HEK293 (cell line): ENCODE measurements at regions not wholly inside any gene's neighbourhood (a gene's known extent, or its start where the extent isn't known, plus 50 kb on each side); places are given as distances from the start of the nearest gene placed in this dataset.

Experiments used
- CTCF ChIA-PET: fragments of 350-600 bp; formaldehyde crosslinking; extraction: SDS; loops from one replicate; lab custom pipeline; 2021; ENCODE audit warnings: antibody characterized with exemption; lab: Yijun Ruan, JAX
- POLR2A ChIA-PET: fragments of 300-600 bp; formaldehyde crosslinking; extraction: SDS; loops from one replicate; lab custom pipeline; 2020; ENCODE audit warnings: antibody characterized with exemption, inconsistent platforms; lab: Yijun Ruan, JAX
- H3K27ac ChIP-seq: fragments of 200-500 bp; sonication (Bioruptor generic); 2 replicates; pipeline ENCODE4 v1.5.1; 2014; ENCODE audit warnings: low read depth, low read length, control low read depth, inconsistent platforms; ENCODE audit errors: extremely low read depth
- H3K36me3 ChIP-seq, 2 experiments: fragments of 200-500 bp in 1 of 2; sonication (Bioruptor generic) in 1 of 2; 1 replicate in 1 of 2; 2 replicates in 1 of 2; pipeline ENCODE4 v1.5.1; 2014 to 2017; ENCODE audit warnings: inconsistent platforms in 2 of 2, low read length in 2 of 2; ENCODE audit not compliant: control insufficient read depth in 2 of 2, insufficient read depth in 1 of 2
- H3K4me1 ChIP-seq: fragments of 200-500 bp; sonication (Bioruptor generic); 2 replicates; pipeline ENCODE4 v1.5.1; 2014; ENCODE audit warnings: mild to moderate bottlenecking, low read length, inconsistent platforms; ENCODE audit not compliant: control insufficient read depth, insufficient read depth
- H3K4me3 ChIP-seq: 2 replicates; pipeline ENCODE4 v1.5.1; 2011; ENCODE audit warnings: low read depth, mild to moderate bottlenecking, control low read depth, low read length, moderate library complexity
- H3K9me3 ChIP-seq: fragments of 200-500 bp; sonication (Bioruptor generic); 2 replicates; pipeline ENCODE4 v1.5.1; 2014; ENCODE audit warnings: low read depth, low read length, inconsistent platforms; ENCODE audit not compliant: control insufficient read depth, insufficient read depth
- ATF2 ChIP-seq: fragments of 450-650 bp; formaldehyde crosslinking; IDR thresholded peaks from 2 replicates; pipeline ENCODE4 v1.5.1; 2016; ENCODE audit warnings: missing biosample characterization, missing genetic modification characterization, low read depth
- GLIS2 ChIP-seq: fragments of 450-650 bp; formaldehyde crosslinking; IDR thresholded peaks from 2 replicates; pipeline ENCODE4 v1.5.1; 2016; ENCODE audit warnings: missing biosample characterization, missing genetic modification characterization
- HOXC10 ChIP-seq: sonication (generic); formaldehyde crosslinking; IDR thresholded peaks from 2 replicates; pipeline ENCODE4 v1.8.1; 2023; ENCODE audit warnings: mild to moderate bottlenecking, missing genetic modification reagents
- MZF1 ChIP-seq: fragments of 450-650 bp; formaldehyde crosslinking; IDR thresholded peaks from 2 replicates; pipeline ENCODE4 v1.5.1; 2017; ENCODE audit warnings: missing biosample characterization, missing genetic modification characterization, borderline replicate concordance
- OVOL3 ChIP-seq: fragments of 450-650 bp; formaldehyde crosslinking; IDR thresholded peaks from 2 replicates; pipeline ENCODE4 v1.5.1; 2016; ENCODE audit warnings: missing biosample characterization, missing genetic modification characterization
- REPIN1 ChIP-seq: fragments of 450-650 bp; formaldehyde crosslinking; IDR thresholded peaks from 2 replicates; pipeline ENCODE4 v1.5.1; 2017; ENCODE audit warnings: missing biosample characterization, missing genetic modification characterization, low read depth
- ZBTB8A ChIP-seq: fragments of 450-650 bp; formaldehyde crosslinking; IDR thresholded peaks from 2 replicates; pipeline ENCODE4 v1.5.1; 2016; ENCODE audit warnings: missing biosample characterization, missing genetic modification characterization
- ZEB2 ChIP-seq: fragments of 450-650 bp; formaldehyde crosslinking; IDR thresholded peaks from 2 replicates; pipeline ENCODE4 v1.5.1; 2016; ENCODE audit warnings: missing biosample characterization, missing genetic modification characterization
- ZFP3 ChIP-seq: fragments of 450-650 bp; formaldehyde crosslinking; IDR thresholded peaks from 2 replicates; pipeline ENCODE4 v1.5.1; 2016; ENCODE audit warnings: low read depth, missing biosample characterization, missing genetic modification characterization
- ZNF155 ChIP-seq: fragments of 450-650 bp; formaldehyde crosslinking; IDR thresholded peaks from 2 replicates; pipeline ENCODE4 v1.5.1; 2016; ENCODE audit warnings: missing biosample characterization, missing genetic modification characterization
- ZNF157 ChIP-seq: fragments of 450-650 bp; formaldehyde crosslinking; IDR thresholded peaks from 2 replicates; pipeline ENCODE4 v1.5.1; 2016; ENCODE audit warnings: missing biosample characterization, missing genetic modification characterization
- ZNF214 ChIP-seq: fragments of 450-650 bp; formaldehyde crosslinking; IDR thresholded peaks from 2 replicates; pipeline ENCODE4 v1.5.1; 2017; ENCODE audit warnings: missing biosample characterization, mild to moderate bottlenecking, missing genetic modification characterization, borderline replicate concordance
- ZNF221 ChIP-seq: fragments of 450-650 bp; formaldehyde crosslinking; IDR thresholded peaks from 2 replicates; pipeline ENCODE4 v1.5.1; 2017; ENCODE audit warnings: missing biosample characterization, missing genetic modification characterization, borderline replicate concordance
- ZNF223 ChIP-seq: fragments of 450-650 bp; formaldehyde crosslinking; IDR thresholded peaks from 2 replicates; pipeline ENCODE4 v1.5.1; 2016; ENCODE audit warnings: missing biosample characterization, missing genetic modification characterization
- ZNF239 ChIP-seq: fragments of 450-650 bp; formaldehyde crosslinking; IDR thresholded peaks from 2 replicates; pipeline ENCODE4 v1.5.1; 2016; ENCODE audit warnings: missing biosample characterization, missing genetic modification characterization
- ZNF24 ChIP-seq: fragments of 450-650 bp; formaldehyde crosslinking; IDR thresholded peaks from 2 replicates; pipeline ENCODE4 v1.5.1; 2016; ENCODE audit warnings: missing biosample characterization, missing genetic modification characterization
- ZNF335 ChIP-seq: fragments of 450-650 bp; formaldehyde crosslinking; conservative IDR thresholded peaks from 2 replicates; pipeline ENCODE4 v1.5.1; 2016; ENCODE audit warnings: missing biosample characterization, missing genetic modification characterization
- ZNF354C ChIP-seq: fragments of 450-650 bp; formaldehyde crosslinking; IDR thresholded peaks from 2 replicates; pipeline ENCODE4 v1.5.1; 2016; ENCODE audit warnings: missing biosample characterization, missing genetic modification characterization, low read depth, borderline replicate concordance
- ZNF398 ChIP-seq: fragments of 450-650 bp; formaldehyde crosslinking; IDR thresholded peaks from 2 replicates; pipeline ENCODE4 v1.5.1; 2017; ENCODE audit warnings: missing biosample characterization, missing genetic modification characterization
- ZNF561 ChIP-seq: fragments of 450-650 bp; IDR thresholded peaks from 2 replicates; pipeline ENCODE4 v1.5.1; 2018; ENCODE audit warnings: missing biosample characterization, missing genetic modification characterization, borderline replicate concordance
- ZNF629 ChIP-seq: fragments of 450-650 bp; formaldehyde crosslinking; IDR thresholded peaks from 2 replicates; pipeline ENCODE4 v1.5.1; 2017; ENCODE audit warnings: missing biosample characterization, missing genetic modification characterization
- ZNF654 ChIP-seq: fragments of 450-650 bp; formaldehyde crosslinking; IDR thresholded peaks from 2 replicates; pipeline ENCODE4 v1.5.1; 2016; ENCODE audit warnings: low read depth, missing biosample characterization, missing genetic modification characterization
- ZNF660 ChIP-seq: fragments of 450-650 bp; IDR thresholded peaks from 2 replicates; pipeline ENCODE4 v1.5.1; 2018; ENCODE audit warnings: missing biosample characterization, mild to moderate bottlenecking, missing genetic modification characterization
- ZNF692 ChIP-seq: fragments of 450-650 bp; formaldehyde crosslinking; IDR thresholded peaks from 2 replicates; pipeline ENCODE4 v1.5.1; 2016; ENCODE audit warnings: missing biosample characterization, missing genetic modification characterization
- ZXDB ChIP-seq: fragments of 450-650 bp; formaldehyde crosslinking; IDR thresholded peaks from 2 replicates; pipeline ENCODE4 v1.5.1; 2016; ENCODE audit warnings: missing biosample characterization, missing genetic modification characterization
- TF ChIP-seq, protein P1 (sequence below): fragments of 450-650 bp; formaldehyde crosslinking; IDR thresholded peaks from 2 replicates; pipeline ENCODE4 v1.5.1; 2017; ENCODE audit warnings: missing biosample characterization, missing genetic modification characterization
- TF ChIP-seq, protein P2 (sequence below): fragments of 450-650 bp; formaldehyde crosslinking; IDR thresholded peaks from 2 replicates; pipeline ENCODE4 v1.5.1; 2016; ENCODE audit warnings: missing biosample characterization, missing genetic modification characterization

DNA sequence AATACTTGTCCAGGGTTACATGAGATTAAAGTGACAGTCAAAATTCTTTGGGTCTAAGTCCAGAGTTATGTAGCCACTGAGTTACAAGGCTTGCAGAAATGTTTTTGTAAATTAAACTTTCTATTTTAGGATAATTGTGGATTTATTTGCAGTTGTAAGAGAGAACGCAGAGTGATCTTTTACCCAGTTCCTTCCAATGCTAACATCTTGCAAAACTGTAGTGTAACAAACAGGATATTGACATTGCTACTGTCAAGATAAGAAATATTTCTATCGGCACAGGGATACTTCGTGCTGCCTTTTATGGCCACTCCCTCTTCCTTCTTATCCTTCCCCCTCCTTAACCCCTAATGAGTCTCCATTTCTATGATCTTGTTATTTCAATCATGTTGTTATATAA lies 1022.9 kb downstream of the MCTP2 start (continued):
- TF ChIP-seq, protein P1, sequence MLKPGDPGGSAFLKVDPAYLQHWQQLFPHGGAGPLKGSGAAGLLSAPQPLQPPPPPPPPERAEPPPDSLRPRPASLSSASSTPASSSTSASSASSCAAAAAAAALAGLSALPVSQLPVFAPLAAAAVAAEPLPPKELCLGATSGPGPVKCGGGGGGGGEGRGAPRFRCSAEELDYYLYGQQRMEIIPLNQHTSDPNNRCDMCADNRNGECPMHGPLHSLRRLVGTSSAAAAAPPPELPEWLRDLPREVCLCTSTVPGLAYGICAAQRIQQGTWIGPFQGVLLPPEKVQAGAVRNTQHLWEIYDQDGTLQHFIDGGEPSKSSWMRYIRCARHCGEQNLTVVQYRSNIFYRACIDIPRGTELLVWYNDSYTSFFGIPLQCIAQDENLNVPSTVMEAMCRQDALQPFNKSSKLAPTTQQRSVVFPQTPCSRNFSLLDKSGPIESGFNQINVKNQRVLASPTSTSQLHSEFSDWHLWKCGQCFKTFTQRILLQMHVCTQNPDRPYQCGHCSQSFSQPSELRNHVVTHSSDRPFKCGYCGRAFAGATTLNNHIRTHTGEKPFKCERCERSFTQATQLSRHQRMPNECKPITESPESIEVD (tag by site-specific recombination): no peak
- no peak for TF ChIP-seq ZNF214 (tag by site-specific recombination)
- no peak for TF ChIP-seq ZFP3 (tag by site-specific recombination)
- no peak for TF ChIP-seq OVOL3 (tag by site-specific recombination)

DNA sequence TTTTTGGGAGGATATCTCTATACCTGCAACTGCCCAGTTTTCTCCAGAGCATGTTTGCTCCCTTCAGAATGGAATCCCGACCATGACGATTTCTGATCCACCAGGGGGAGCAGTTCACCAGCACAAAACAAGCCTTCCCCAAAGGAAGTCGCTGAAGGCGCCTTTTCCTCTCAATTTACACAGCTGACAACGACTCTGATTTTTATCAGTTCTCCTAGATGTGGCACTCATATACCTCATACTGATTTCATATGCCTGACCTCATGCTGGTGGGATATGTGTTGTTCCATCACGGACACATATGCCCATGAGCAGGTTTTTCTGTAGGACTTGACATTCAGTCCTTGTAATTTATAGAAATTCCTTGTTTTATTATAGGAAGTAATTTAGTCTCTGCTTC lies 1028.2 kb downstream of the MCTP2 start:
- H3K27ac ChIP-seq: no peak overlapping the region; the same call in 1 of the 2 replicates
- H3K9me3 ChIP-seq: no peaks in the 10 kb centered on the region
- no peaks in the 10 kb centered on the region for H3K36me3 ChIP-seq
- CTCF ChIA-PET: interaction anchor here (0.6 to 3.5 kb wide), 34 partner anchors 9 to 1975 kb away, joined by 3 to 22 read pairs (median 4); no protein-coding TSS in a partner anchor
- H3K4me1 ChIP-seq: 0 out of 2 replicates have a peak, but pooled peaks cover 4% of the 10 kb centered on the region
- POLR2A ChIA-PET: no interaction called here
- no peak overlapping the region for H3K4me3 ChIP-seq
- TF ChIP-seq ZBTB8A (tag by site-specific recombination) (0 out of 2 replicates have a peak, but pooled peaks have one; percentile 34), ZNF398 (tag by site-specific recombination) (no peak), ZNF239 (tag by site-specific recombination) (no peak), ZNF354C (tag by site-specific recombination) (no peak), ZXDB (peak; percentile 34; the same call in 1 of the 2 replicates), REPIN1 (tag by site-specific recombination) (no peak), ATF2 (tag by site-specific recombination) (no peak), GLIS2 (tag by site-specific recombination) (no peak), ZNF335 (0 out of 2 replicates have a peak, but pooled peaks have one; percentile 29), ZNF692 (tag by site-specific recombination) (0 out of 2 replicates have a peak, but pooled peaks have one; percentile 17), ZEB2 (tag by site-specific recombination) (peak; percentile 60), ZNF561 (tag by site-specific recombination) (peak; percentile 73; the same call in 1 of the 2 replicates), ZNF24 (tag by site-specific recombination) (no peak), MZF1 (tag by site-specific recombination) (0 out of 2 replicates have a peak, but pooled peaks have one; percentile 36), ZNF223 (tag by site-specific recombination) (no peak), ZNF157 (tag by site-specific recombination) (no peak), ZNF654 (tag by site-specific recombination) (peak; percentile 80), ZNF221 (tag by site-specific recombination) (no peak), ZNF660 (tag by site-specific recombination) (0 out of 2 replicates have a peak, but pooled peaks have one; percentile 33), HOXC10 (no peak), ZNF629 (tag by site-specific recombination) (peak; percentile 72), ZNF155 (no peak)
- TF ChIP-seq, protein P2, sequence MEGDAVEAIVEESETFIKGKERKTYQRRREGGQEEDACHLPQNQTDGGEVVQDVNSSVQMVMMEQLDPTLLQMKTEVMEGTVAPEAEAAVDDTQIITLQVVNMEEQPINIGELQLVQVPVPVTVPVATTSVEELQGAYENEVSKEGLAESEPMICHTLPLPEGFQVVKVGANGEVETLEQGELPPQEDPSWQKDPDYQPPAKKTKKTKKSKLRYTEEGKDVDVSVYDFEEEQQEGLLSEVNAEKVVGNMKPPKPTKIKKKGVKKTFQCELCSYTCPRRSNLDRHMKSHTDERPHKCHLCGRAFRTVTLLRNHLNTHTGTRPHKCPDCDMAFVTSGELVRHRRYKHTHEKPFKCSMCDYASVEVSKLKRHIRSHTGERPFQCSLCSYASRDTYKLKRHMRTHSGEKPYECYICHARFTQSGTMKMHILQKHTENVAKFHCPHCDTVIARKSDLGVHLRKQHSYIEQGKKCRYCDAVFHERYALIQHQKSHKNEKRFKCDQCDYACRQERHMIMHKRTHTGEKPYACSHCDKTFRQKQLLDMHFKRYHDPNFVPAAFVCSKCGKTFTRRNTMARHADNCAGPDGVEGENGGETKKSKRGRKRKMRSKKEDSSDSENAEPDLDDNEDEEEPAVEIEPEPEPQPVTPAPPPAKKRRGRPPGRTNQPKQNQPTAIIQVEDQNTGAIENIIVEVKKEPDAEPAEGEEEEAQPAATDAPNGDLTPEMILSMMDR (tag by site-specific recombination): peak; percentile 80
- TF ChIP-seq, protein P1 (tag by site-specific recombination): no peak
